NCI-H774 (cell line): ENCODE measurements at regions not wholly inside any gene's neighbourhood (a gene's known extent, or its start where the extent isn't known, plus 50 kb on each side); places are given as distances from the start of the nearest gene placed in this dataset.
"Not testable (repeated sequence)": the region's sequence is repeated elsewhere in the genome, so short reads cannot be mapped to it uniquely, and the experiment has no call there.

Source experiments
- DNase-seq: peaks from one replicate; lab custom pipeline; 2025; lab: John Stamatoyannopoulos, UW

DNA sequence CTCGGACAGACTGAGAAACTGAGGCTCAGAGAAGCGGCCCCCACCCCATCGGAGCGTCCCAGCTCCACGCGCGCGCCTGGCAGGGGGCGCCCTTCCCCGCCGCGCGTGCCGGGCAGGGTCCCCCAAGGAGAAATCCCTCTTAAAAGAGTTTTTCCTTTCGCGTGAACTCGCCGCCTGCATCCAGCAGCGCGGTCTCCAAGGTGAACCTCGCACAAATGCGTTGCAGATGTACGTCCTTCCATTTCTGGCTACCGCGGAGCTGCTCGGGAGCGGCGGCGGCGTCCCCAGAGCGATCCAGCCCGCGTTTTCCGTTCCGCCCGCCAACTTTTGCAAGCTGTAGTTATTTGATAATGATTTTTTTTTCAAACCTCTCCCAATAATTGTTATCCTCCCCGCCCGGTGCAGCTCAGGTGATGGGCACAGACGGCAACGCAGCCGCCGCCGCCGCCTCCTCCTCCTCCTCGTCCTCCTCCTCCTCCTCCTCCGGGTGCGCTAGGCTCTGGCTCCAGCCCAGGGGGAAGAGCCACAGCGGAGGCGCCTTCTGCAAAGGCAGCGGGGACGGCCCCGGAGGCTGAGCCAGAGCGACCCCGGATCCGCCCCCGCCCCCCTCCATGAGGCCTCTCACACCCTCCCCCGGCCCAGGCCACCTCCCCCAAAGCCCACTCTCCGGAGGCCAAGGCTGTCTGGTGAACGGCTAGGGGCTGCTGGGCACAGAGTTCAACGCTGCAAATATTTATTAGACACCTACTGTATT lies 74.0 kb upstream of the CUX1 start:
- peak; percentile 42 for DNase-seq

DNA sequence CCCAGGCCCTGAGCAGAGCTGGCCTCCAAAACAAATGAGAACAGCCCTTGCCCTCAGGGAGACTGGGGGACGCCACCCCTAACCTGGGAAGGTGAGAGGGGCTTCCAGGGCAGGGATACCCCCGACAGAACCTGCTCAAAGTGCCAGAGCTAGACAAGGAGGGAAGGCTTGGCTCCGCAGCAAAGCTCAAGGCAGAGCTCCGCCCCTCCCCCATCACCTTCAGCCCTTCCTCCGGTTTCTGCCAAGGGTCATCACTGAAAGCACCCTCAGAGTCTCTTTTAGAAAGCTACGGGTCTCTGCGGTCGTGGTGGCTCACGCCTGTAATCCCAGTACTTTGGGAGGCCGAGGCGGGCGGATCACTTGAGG lies 73.4 kb upstream of the CUX1 start:
- DNase-seq = no peak

DNA sequence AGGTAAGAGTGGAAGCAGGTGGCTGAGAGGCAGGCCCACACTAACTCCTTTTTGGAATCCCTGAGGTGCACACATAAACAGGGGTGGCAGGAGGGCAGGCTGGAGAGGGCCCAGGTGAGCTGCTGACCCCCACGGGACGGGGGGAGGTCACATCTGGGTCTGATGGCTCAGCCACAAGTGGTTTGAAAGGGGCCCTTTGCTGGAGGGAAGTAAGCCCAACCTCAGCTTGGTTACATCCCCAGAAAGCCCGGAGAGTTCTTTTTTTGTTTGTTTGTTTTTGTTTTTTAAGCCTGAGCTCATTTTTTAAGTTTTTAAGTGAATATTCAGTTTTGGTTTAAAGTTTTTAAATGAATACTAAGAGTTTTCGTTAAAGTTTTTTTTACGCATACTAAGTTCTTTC lies 72.8 kb upstream of the CUX1 start:
- no peak for DNase-seq

DNA sequence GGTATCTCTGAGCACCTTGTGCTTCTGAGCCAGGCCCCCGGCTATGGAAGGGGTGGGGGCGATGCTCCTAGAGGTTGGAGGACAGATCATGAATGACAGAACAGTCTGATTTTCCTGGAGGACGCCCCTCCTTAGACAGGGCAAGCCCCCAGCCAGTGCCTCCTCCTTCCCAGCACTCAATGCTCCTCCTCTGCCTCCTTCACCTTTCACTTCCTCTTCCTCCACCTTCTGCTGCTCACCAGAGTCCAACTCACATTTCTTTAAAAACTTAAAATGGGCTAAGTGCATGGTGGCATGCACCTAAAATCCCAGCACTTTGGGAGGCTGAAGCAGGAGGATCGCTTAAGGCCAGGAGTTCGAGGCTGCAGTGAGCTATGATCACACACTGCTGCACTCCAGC lies 71.1 kb upstream of the CUX1 start:
- no peak for DNase-seq

DNA sequence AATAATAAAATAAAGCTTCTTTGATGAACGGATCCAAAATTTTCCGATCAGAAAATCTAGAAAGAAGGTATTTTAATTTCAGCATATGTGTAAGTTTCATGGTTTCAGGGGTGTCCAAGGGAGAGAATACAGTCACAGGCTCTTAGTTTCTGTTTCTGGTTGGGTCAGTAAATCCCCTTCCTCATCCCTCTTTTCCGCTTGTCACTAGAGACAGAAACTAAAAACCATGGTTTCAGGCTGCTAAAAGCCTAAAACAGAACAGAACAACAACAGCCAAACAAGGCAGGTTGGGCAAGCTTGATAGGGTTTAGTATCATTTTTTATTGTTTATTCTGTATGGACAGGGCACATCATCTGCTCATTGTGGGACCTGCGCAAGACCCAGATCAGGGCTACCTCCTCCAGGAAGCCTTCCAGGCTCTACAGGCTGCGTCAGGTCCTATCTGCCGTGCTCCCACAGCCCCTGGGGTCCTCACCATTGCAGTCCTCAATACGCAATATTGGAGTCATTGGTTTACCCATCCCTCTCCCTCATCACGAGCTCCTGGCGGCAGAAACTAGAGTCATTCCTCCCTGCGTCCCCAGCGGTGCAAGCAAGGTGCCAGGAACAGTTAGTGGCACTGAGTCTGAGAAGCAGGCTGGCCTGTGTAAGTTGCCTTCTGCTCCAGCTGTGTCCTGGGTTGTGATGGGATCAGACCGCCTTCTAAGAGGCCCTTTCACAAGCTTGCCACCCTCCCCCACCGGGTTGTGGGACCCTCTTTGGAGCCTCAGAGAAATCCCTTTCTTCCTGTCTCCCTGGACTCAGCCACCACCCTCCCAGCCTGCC lies 70.2 kb upstream of the CUX1 start:
- no peak for DNase-seq

DNA sequence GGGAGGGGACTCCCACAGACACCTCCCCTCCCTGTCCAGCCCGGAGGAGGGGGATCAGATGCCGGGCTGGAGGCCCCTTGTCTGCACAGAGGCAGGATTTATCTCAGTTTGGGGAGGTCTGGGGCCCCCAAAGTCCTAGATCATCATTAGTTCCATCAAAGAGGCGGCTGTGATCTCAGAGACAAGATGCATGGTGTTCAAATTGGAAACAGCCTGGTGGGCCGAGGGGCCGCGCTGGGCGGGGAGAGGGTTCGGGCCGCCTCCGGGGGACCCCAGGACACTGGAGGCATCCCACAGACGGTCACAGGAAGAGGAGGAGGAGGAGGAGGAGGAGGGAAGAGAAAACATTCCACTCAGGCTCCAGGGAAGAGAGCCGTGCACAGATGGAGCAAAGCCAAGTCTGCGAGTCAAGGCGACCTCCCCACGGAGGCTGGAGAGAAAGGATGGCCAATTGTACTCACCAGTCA lies 69.5 kb upstream of the CUX1 start:
- no peak for DNase-seq

DNA sequence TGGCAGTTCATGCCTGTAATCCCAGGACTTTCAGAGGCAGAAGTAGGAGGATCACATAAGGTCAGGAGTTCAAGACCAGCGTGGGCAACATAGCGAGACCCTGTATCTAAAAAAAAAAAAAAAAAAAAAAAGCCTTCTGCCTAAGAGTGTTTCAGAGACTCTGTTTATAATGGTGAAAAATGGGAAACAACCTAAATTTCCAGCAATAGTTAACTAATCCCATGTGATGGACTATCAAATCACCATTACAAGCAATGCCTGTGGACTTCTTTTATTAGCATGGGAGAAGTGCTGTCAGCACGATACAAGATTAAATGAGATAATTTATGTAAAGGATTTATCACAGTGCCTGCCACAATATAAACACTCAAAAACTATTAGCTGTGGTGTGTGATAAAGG lies 67.5 kb upstream of the CUX1 start:
- no peak for DNase-seq

DNA sequence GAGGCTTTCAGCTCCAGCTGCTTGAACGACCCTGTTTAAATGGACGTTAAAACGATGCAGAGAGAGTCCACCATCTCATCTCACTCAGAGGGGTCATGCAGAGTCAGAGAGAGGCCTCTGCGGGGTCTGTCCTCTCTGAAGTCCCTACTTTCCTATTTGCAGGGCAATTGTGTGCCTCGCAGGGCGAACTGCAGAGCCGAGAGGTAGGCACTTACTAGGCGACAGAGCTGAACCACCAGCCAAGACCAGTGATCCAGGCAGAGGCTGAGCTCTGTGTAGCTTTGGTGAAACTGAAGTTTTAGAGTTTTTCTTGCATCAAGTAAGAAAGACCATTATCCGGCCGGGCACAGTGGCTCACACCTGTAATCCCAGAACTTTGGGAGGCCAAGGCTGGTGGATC lies 64.1 kb upstream of the CUX1 start:
- DNase-seq = no peak

DNA sequence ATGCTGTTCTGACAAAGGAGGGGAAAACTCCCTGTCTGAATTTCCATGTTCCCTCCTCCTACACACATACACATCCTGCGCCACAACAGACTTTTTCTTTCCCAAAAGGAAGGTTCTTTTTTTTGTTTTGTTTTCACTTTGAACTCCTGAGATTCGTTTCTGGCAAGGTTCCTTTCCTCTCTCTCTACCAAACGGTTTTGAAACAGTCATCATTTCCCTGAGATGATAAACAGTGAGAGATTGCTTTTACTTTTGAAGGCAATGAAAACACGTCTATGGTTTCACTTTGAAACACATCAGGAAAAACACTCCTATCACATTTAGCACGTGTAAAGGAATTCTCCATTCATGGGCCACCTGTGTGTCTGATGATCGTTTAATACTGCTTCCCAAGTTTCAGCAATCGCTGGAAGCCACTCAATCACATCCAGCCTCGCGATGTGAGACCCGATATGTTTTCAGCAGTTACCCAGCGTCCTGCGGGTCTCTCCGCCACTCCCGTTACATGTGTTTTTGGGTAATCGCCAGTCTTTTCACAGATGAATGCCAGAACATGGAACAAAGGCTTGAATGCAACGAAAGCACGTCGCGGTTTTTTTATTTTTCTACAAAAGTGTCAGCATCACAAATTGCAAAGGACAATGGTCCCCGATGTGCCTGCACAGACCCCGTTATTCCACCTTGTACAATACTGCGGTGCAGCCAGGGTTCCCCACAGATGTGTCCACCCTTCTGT lies 62.8 kb upstream of the CUX1 start:
- no peak for DNase-seq

DNA sequence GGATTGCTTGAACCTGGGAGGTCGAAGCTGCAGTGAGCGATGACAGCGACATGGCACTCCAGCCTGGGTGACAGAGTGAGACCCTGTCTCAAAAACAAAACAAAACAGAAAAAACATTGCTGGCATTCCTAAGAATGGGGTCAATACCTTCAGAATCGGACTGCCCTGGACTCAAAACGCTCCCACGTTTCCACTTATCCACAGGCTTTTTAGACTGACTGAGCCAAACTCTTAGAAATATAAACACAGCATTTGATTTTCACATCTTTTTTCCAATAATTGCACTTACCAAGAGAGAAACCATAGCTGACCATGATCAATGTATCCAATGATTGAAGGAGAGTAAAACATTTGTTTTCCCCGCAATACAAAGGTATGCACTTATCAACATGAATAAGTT lies 59.5 kb upstream of the CUX1 start:
- no peak for DNase-seq

DNA sequence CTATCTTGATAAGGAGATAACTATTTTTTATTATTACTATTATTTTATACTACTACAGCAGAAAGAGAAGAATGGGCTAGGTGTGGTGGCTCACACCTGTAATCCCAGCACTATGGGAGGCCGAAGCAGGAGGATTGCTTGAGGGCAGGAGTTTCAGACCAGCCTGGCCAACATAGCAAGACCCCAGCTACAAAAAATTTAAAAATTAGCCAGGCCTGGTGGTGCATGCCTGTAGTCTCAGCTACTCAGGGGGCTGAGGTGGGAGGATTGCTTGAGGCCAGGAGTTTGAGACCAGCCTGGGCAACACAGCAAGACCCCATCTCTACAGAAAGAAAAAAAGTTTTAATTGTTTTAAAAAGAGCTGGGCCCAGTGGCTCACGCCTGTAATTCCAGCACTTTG lies 58.9 kb upstream of the CUX1 start:
- not testable (repeated sequence) for DNase-seq

DNA sequence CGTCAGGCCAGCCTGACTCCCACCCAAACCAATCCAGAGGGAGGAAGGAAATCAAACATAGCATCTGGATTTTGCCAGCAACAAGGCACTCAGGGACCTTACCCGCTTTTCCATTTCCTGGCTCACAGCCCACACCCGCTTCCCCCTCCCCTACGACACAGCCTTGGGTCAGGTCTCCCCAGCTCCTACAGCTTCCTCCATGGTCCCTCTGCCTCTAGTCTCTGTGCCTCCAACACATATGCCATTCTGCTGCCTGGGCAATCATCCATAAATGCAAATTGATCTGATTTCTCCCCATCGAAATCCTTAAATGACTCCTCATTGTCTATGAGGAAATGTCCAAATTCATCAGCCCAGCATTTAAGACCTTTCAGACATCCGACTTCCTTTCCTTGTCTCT lies 53.2 kb upstream of the CUX1 start:
- DNase-seq = no peak

DNA sequence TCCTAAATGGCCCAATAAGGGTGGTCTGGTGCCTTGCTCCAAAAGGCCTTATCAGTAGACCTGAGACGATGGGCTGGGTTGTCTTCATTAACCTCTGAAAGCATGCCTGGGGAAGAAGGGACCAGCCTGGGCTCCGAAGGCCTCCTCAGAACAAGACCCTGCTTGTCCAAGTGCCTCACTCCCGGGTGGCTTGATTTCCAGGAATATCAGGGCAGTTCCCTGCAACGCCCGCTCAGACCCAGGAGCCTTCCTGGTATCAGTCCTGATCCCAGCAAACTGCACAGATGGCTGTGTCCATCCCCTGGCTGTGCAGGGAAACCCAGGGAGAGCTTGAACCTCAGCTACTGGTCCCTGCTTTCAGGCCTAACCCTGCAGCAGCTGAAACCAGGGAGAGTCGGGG lies 49.9 kb upstream of the CUX1 start:
- DNase-seq = no peak
